HEK293 (cell line): ENCODE measurements at regions not wholly inside any gene's neighbourhood (a gene's known extent, or its start where the extent isn't known, plus 50 kb on each side); places are given as distances from the start of the nearest gene placed in this dataset.

Experiments used
- CTCF ChIA-PET: fragments of 350-600 bp; formaldehyde crosslinking; extraction: SDS; loops from one replicate; lab custom pipeline; 2021; ENCODE audit warnings: antibody characterized with exemption; lab: Yijun Ruan, JAX
- POLR2A ChIA-PET: fragments of 300-600 bp; formaldehyde crosslinking; extraction: SDS; loops from one replicate; lab custom pipeline; 2020; ENCODE audit warnings: antibody characterized with exemption, inconsistent platforms; lab: Yijun Ruan, JAX
- H3K27ac ChIP-seq: fragments of 200-500 bp; sonication (Bioruptor generic); 2 replicates; pipeline ENCODE4 v1.5.1; 2014; ENCODE audit warnings: low read depth, low read length, control low read depth, inconsistent platforms; ENCODE audit errors: extremely low read depth
- H3K36me3 ChIP-seq, 2 experiments: fragments of 200-500 bp in 1 of 2; sonication (Bioruptor generic) in 1 of 2; 1 replicate in 1 of 2; 2 replicates in 1 of 2; pipeline ENCODE4 v1.5.1; 2014 to 2017; ENCODE audit warnings: inconsistent platforms in 2 of 2, low read length in 2 of 2; ENCODE audit not compliant: control insufficient read depth in 2 of 2, insufficient read depth in 1 of 2
- H3K4me1 ChIP-seq: fragments of 200-500 bp; sonication (Bioruptor generic); 2 replicates; pipeline ENCODE4 v1.5.1; 2014; ENCODE audit warnings: mild to moderate bottlenecking, low read length, inconsistent platforms; ENCODE audit not compliant: control insufficient read depth, insufficient read depth
- H3K4me3 ChIP-seq: 2 replicates; pipeline ENCODE4 v1.5.1; 2011; ENCODE audit warnings: low read depth, mild to moderate bottlenecking, control low read depth, low read length, moderate library complexity
- H3K9me3 ChIP-seq: fragments of 200-500 bp; sonication (Bioruptor generic); 2 replicates; pipeline ENCODE4 v1.5.1; 2014; ENCODE audit warnings: low read depth, low read length, inconsistent platforms; ENCODE audit not compliant: control insufficient read depth, insufficient read depth
- BCL11B ChIP-seq: fragments of 450-650 bp; formaldehyde crosslinking; IDR thresholded peaks from 2 replicates; pipeline ENCODE4 v1.5.1; 2016; ENCODE audit warnings: low read depth, missing biosample characterization, missing genetic modification characterization
- GLIS1 ChIP-seq: fragments of 450-650 bp; formaldehyde crosslinking; IDR thresholded peaks from 2 replicates; pipeline ENCODE4 v1.5.1; 2016; ENCODE audit warnings: missing biosample characterization, missing genetic modification characterization
- HOXA7 ChIP-seq: sonication (generic); formaldehyde crosslinking; IDR thresholded peaks from 2 replicates; pipeline ENCODE4 v1.8.1; 2022; ENCODE audit warnings: missing genetic modification reagents, borderline replicate concordance
- KLF7 ChIP-seq: fragments of 450-650 bp; formaldehyde crosslinking; IDR thresholded peaks from 2 replicates; pipeline ENCODE4 v1.5.1; 2016; ENCODE audit warnings: missing biosample characterization, missing genetic modification characterization, borderline replicate concordance
- KLF8 ChIP-seq: fragments of 450-650 bp; formaldehyde crosslinking; IDR thresholded peaks from 2 replicates; pipeline ENCODE4 v1.5.1; 2016; ENCODE audit warnings: missing biosample characterization, missing genetic modification characterization
- MEIS1 ChIP-seq: sonication (generic); formaldehyde crosslinking; IDR thresholded peaks from 2 replicates; pipeline ENCODE4 v1.8.1; 2022; ENCODE audit warnings: missing genetic modification reagents, mild to moderate bottlenecking, borderline replicate concordance
- ZFP41 ChIP-seq: fragments of 450-650 bp; formaldehyde crosslinking; IDR thresholded peaks from 2 replicates; pipeline ENCODE4 v1.5.1; 2016; ENCODE audit warnings: missing biosample characterization, missing genetic modification characterization, borderline replicate concordance
- ZFP69B ChIP-seq: fragments of 450-650 bp; formaldehyde crosslinking; IDR thresholded peaks from 2 replicates; pipeline ENCODE4 v1.5.1; 2016; ENCODE audit warnings: missing biosample characterization, missing genetic modification characterization
- ZNF112 ChIP-seq: fragments of 450-650 bp; formaldehyde crosslinking; IDR thresholded peaks from 2 replicates; pipeline ENCODE4 v1.5.0; 2017; ENCODE audit warnings: missing biosample characterization, missing genetic modification characterization
- ZNF16 ChIP-seq: fragments of 450-650 bp; formaldehyde crosslinking; IDR thresholded peaks from 2 replicates; pipeline ENCODE4 v1.5.1; 2016; ENCODE audit warnings: low read depth, missing biosample characterization, missing genetic modification characterization
- ZNF354C ChIP-seq: fragments of 450-650 bp; formaldehyde crosslinking; IDR thresholded peaks from 2 replicates; pipeline ENCODE4 v1.5.1; 2016; ENCODE audit warnings: missing biosample characterization, missing genetic modification characterization, low read depth, borderline replicate concordance
- ZNF391 ChIP-seq: fragments of 450-650 bp; formaldehyde crosslinking; IDR thresholded peaks from 2 replicates; pipeline ENCODE4 v1.5.1; 2016; ENCODE audit warnings: low read depth, missing biosample characterization, missing genetic modification characterization, borderline replicate concordance
- ZNF433 ChIP-seq: fragments of 450-650 bp; formaldehyde crosslinking; IDR thresholded peaks from 2 replicates; pipeline ENCODE4 v1.5.1; 2016; ENCODE audit warnings: missing biosample characterization, missing genetic modification characterization, low read depth
- ZNF501 ChIP-seq: fragments of 450-650 bp; formaldehyde crosslinking; IDR thresholded peaks from 2 replicates; pipeline ENCODE4 v1.5.1; 2016; ENCODE audit warnings: missing biosample characterization, missing genetic modification characterization
- ZNF521 ChIP-seq: fragments of 450-650 bp; formaldehyde crosslinking; IDR thresholded peaks from 2 replicates; pipeline ENCODE4 v1.5.1; 2017; ENCODE audit warnings: missing biosample characterization, mild to moderate bottlenecking, missing genetic modification characterization
- ZNF544 ChIP-seq: fragments of 450-650 bp; formaldehyde crosslinking; IDR thresholded peaks from 2 replicates; pipeline ENCODE4 v1.5.0; 2017; ENCODE audit warnings: missing biosample characterization, missing genetic modification characterization
- ZNF558 ChIP-seq: fragments of 450-650 bp; formaldehyde crosslinking; IDR thresholded peaks from 2 replicates; pipeline ENCODE4 v1.5.1; 2016; ENCODE audit warnings: missing biosample characterization, missing genetic modification characterization
- ZNF571 ChIP-seq: fragments of 450-650 bp; formaldehyde crosslinking; IDR thresholded peaks from 2 replicates; pipeline ENCODE4 v1.5.0; 2017; ENCODE audit warnings: missing biosample characterization, missing genetic modification characterization
- ZNF792 ChIP-seq: fragments of 450-650 bp; formaldehyde crosslinking; IDR thresholded peaks from 2 replicates; pipeline ENCODE4 v1.5.1; 2016; ENCODE audit warnings: missing biosample characterization, missing genetic modification characterization
- ZNF843 ChIP-seq: fragments of 450-650 bp; formaldehyde crosslinking; IDR thresholded peaks from 2 replicates; pipeline ENCODE4 v1.5.1; 2016; ENCODE audit warnings: missing biosample characterization, missing genetic modification characterization
- TF ChIP-seq, protein P1 (sequence below): fragments of 450-650 bp; IDR thresholded peaks from 2 replicates; pipeline ENCODE4 v1.5.1; 2018; ENCODE audit warnings: missing biosample characterization, mild to moderate bottlenecking, missing genetic modification characterization
- TF ChIP-seq, protein P2 (sequence below): fragments of 450-650 bp; formaldehyde crosslinking; IDR thresholded peaks from 2 replicates; pipeline ENCODE4 v1.5.1; 2017; ENCODE audit warnings: missing biosample characterization, missing genetic modification characterization

DNA sequence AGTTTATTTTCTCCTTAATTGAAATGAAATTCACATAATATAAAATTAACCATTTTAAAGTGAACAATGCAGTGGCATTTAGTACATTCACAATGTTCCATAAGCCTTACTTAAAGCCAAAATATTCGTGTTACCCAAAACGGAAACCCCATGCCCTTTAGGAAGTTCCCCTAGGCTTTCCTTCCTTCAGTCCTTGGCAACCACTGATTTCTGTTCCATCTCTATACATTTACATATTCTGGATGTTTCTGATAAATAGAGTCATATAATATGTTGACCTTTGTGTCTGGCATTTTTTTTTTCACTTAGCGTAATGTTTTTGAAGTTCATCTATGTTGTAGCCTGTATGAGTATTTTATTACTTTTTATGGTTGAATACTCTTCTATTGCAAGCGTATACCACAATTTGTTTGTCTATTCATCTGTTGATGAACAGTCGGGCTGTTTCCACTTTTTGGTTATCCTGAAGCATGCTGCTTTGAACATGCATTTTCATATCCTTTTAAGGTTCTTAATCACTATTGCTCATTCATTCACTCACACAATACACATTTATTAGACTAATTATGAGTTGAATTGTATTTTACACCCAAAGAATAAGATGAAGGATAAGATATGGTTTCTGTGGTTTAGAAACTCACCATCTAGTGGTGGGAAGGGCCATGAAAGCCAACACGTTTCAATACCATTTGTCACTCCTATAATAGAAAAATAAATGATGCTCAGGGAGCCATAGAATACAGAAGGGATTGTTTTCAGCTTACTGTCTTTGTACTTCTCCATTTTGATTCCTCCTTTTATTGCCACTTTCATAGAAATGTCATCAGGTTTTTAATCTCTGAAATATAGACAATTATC lies 408.2 kb upstream of the CBLB start:
- ChIA-PET CTCF (no interaction called here), POLR2A (no interaction called here)
- H3K36me3 ChIP-seq = no peaks in the 10 kb centered on the region
- no peak overlapping the region for H3K4me3 ChIP-seq
- no peak overlapping the region for H3K27ac ChIP-seq
- no peaks in the 10 kb centered on the region for H3K9me3 ChIP-seq
- TF ChIP-seq ZFP69B (tag by site-specific recombination) (no peak), ZNF354C (tag by site-specific recombination) (no peak), HOXA7 (CRISPR knock-in tag) (no peak), MEIS1 (CRISPR knock-in tag) (no peak), GLIS1 (no peak), BCL11B (tag by site-specific recombination) (no peak), ZNF843 (tag by site-specific recombination) (no peak), KLF8 (no peak), ZFP41 (tag by site-specific recombination) (no peak), ZNF521 (tag by site-specific recombination) (no peak), ZNF544 (tag by site-specific recombination) (no peak), ZNF571 (no peak), ZNF433 (tag by site-specific recombination) (no peak), KLF7 (no peak)
- TF ChIP-seq, protein P1, sequence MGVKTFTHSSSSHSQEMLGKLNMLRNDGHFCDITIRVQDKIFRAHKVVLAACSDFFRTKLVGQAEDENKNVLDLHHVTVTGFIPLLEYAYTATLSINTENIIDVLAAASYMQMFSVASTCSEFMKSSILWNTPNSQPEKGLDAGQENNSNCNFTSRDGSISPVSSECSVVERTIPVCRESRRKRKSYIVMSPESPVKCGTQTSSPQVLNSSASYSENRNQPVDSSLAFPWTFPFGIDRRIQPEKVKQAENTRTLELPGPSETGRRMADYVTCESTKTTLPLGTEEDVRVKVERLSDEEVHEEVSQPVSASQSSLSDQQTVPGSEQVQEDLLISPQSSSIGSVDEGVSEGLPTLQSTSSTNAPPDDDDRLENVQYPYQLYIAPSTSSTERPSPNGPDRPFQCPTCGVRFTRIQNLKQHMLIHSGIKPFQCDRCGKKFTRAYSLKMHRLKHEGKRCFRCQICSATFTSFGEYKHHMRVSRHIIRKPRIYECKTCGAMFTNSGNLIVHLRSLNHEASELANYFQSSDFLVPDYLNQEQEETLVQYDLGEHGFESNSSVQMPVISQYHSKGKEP = no peak
- TF ChIP-seq, protein P2, sequence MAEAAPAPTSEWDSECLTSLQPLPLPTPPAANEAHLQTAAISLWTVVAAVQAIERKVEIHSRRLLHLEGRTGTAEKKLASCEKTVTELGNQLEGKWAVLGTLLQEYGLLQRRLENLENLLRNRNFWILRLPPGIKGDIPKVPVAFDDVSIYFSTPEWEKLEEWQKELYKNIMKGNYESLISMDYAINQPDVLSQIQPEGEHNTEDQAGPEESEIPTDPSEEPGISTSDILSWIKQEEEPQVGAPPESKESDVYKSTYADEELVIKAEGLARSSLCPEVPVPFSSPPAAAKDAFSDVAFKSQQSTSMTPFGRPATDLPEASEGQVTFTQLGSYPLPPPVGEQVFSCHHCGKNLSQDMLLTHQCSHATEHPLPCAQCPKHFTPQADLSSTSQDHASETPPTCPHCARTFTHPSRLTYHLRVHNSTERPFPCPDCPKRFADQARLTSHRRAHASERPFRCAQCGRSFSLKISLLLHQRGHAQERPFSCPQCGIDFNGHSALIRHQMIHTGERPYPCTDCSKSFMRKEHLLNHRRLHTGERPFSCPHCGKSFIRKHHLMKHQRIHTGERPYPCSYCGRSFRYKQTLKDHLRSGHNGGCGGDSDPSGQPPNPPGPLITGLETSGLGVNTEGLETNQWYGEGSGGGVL (tag by site-specific recombination) = no peak
- no peaks in the 10 kb centered on the region for H3K4me1 ChIP-seq

DNA sequence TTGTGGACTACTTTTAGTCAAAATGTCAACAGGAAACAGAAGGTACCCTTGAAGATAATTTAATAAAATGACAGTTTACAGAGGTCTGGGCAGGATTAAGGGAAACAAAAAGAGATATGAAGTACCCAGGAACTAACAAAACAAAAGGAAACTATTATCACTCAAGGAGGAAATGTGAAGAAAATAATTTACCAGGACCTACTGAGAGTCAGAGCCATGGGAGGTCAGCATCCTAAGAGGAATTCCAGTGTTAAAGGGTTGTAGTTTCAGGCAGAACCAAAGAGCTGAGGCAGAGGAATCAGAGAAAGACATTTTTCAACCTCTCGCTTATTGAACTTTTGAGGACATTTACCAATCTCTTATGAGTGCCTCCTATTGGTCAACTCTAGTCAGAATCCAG lies 408.9 kb upstream of the CBLB start:
- H3K9me3 ChIP-seq = no peaks in the 10 kb centered on the region
- no peak overlapping the region for H3K27ac ChIP-seq
- H3K4me3 ChIP-seq = no peak overlapping the region
- ChIA-PET POLR2A (no interaction called here), CTCF (no interaction called here)
- no peak for TF ChIP-seq ZNF558
- no peak for TF ChIP-seq ZNF792
- TF ChIP-seq ZNF16 = no peak
- no peak for TF ChIP-seq ZNF501 (tag by site-specific recombination)
- no peak for TF ChIP-seq ZNF391 (tag by site-specific recombination)
- TF ChIP-seq ZNF112 (tag by site-specific recombination) = no peak
- H3K4me1 ChIP-seq = no peaks in the 10 kb centered on the region
- H3K36me3 ChIP-seq = no peaks in the 10 kb centered on the region
